Stimulated activated CD8-positive, alpha-beta memory T cell treated with anti-CD3 and anti-CD28 coated beads, Interleukin-4, amount 100 ng/mL, for 24 hours (primary cell): ENCODE measurements at regions not wholly inside any gene's neighbourhood (a gene's known extent, or its start where the extent isn't known, plus 50 kb on each side); places are given as distances from the start of the nearest gene placed in this dataset.

Experiments
- DNase-seq: peaks from one replicate; pipeline ENCODE4 v3.0.0-alpha.2; 2020; ENCODE audit warnings: low read depth

- DNase-seq, result no peak
Observed at GRCh38 chr11:39294648-39295047, 2164.8 kb downstream of the LRRC4C start.

GRCh38 chr11:39288011-39288410, 2171.4 kb downstream of the LRRC4C start:
- no peak for DNase-seq

GRCh38 chr11:39268176-39268690, 2191.2 kb downstream of the LRRC4C start:
- no peak for DNase-seq

GRCh38 chr11:39255648-39256047, 2203.8 kb downstream of the LRRC4C start:
- DNase-seq, result no peak

- no peak for DNase-seq
Observed at GRCh38 chr11:39249566-39250365, 2209.7 kb downstream of the LRRC4C start.

GRCh38 chr11:39247570-39248137, 2211.8 kb downstream of the LRRC4C start:
- DNase-seq, result no peak

- DNase-seq, result no peak
Observed at GRCh38 chr11:39239553-39239952, 2219.9 kb downstream of the LRRC4C start.

- DNase-seq, result no peak
Observed at GRCh38 chr11:39236916-39237315, 2222.5 kb downstream of the LRRC4C start.

- no peak for DNase-seq
Observed at GRCh38 chr11:39221550-39222138, 2237.8 kb downstream of the LRRC4C start.

- no peak for DNase-seq
Observed at GRCh38 chr11:39220501-39221230, 2238.8 kb downstream of the LRRC4C start.

GRCh38 chr11:39220069-39220468, 2239.4 kb downstream of the LRRC4C start:
- no peak for DNase-seq

- no peak for DNase-seq
Observed at GRCh38 chr11:39209981-39210380, 2249.5 kb downstream of the LRRC4C start.

- DNase-seq, result no peak
Observed at GRCh38 chr11:39205236-39205995, 2254.0 kb downstream of the LRRC4C start.

- DNase-seq, result no peak
Observed at GRCh38 chr11:39192671-39193070, 2266.8 kb downstream of the LRRC4C start.

GRCh38 chr11:39190751-39191150, 2268.7 kb downstream of the LRRC4C start:
- DNase-seq, result no peak

- no peak for DNase-seq
Observed at GRCh38 chr11:39177678-39178077, 2281.8 kb downstream of the LRRC4C start.

- no peak for DNase-seq
Observed at GRCh38 chr11:39174965-39175364, 2284.5 kb downstream of the LRRC4C start.

- DNase-seq, result no peak
Observed at GRCh38 chr11:39174196-39174595, 2285.3 kb downstream of the LRRC4C start.

- no peak for DNase-seq
Observed at GRCh38 chr11:39165021-39165420, 2294.4 kb downstream of the LRRC4C start.

GRCh38 chr11:39149214-39149613, 2310.2 kb downstream of the LRRC4C start:
- DNase-seq, result no peak

- DNase-seq, result no peak
Observed at GRCh38 chr11:39145346-39145745, 2314.1 kb downstream of the LRRC4C start.
